GM23338 (cell line): ENCODE measurements at regions not wholly inside any gene's neighbourhood (a gene's known extent, or its start where the extent isn't known, plus 50 kb on each side); places are given as distances from the start of the nearest gene placed in this dataset.

Experiments used
- CTCF ChIP-seq, 2 experiments: fragments of 200-600 bp in 1 of 2; sonication (generic) in 1 of 2; conservative IDR thresholded peaks; 2 replicates each; pipeline versions ENCODE4 v1.5.1 to v1.6.1; 2016 to 2017; ENCODE audit warnings: antibody characterized with exemption in 2 of 2, low read depth in 2 of 2, mild to moderate bottlenecking in 2 of 2, moderate library complexity in 1 of 2
- EZH2 ChIP-seq: fragments of 200-600 bp; sonication (generic); IDR thresholded peaks from one replicate; pipeline ENCODE4 v1.8.0; 2017; ENCODE audit warnings: antibody characterized with exemption, mild to moderate bottlenecking, low read depth; ENCODE audit not compliant: unreplicated experiment
- EZH2phosphoT487 ChIP-seq: fragments of 200-600 bp; sonication (generic); IDR thresholded peaks from one replicate; pipeline ENCODE4 v1.8.1; 2018; ENCODE audit warnings: antibody characterized with exemption; ENCODE audit not compliant: unreplicated experiment
- POLR2AphosphoS5 ChIP-seq: IDR thresholded peaks from 2 replicates; pipeline ENCODE4 v1.6.1; 2016; ENCODE audit warnings: antibody characterized with exemption, low read depth
- REST ChIP-seq: IDR thresholded peaks from one replicate; pipeline ENCODE4 v1.6.1; 2018; ENCODE audit warnings: antibody characterized with exemption; ENCODE audit not compliant: unreplicated experiment

GRCh38 chr16:77496934-77497333 lies 62.1 kb upstream of the ADAMTS18 start:
- TF ChIP-seq CTCF (conservative IDR thresholded peaks at IDR 0.05; ENCODE audit: low read depth in 2 of 2) (no peak), REST (no peak), POLR2AphosphoS5 (no peak), EZH2 (no peak), EZH2phosphoT487 (no peak)
